CD4-positive, alpha-beta T cell (primary cell): ENCODE measurements at regions not wholly inside any gene's neighbourhood (a gene's known extent, or its start where the extent isn't known, plus 50 kb on each side); places are given as distances from the start of the nearest gene placed in this dataset.

Experiments used
- ATAC-seq: fragments of 200-7000 bp; cut with Tn5 transposase; one replicate; pipeline ENCODE4 v1.10.0; 2022; ENCODE audit warnings: mild to moderate bottlenecking; ENCODE audit not compliant: poor library complexity
- CTCF ChIA-PET: fragments of 350-600 bp; sonication (Branson Sonifier 250); formaldehyde crosslinking; loops from one replicate; lab custom pipeline; 2021; ENCODE audit warnings: antibody characterized with exemption, inconsistent platforms; lab: Charles Lee
- POLR2A ChIA-PET: fragments of 350-600 bp; sonication (Branson Sonifier 250); formaldehyde crosslinking; loops from one replicate; lab custom pipeline; 2021; ENCODE audit warnings: antibody characterized with exemption, inconsistent platforms; lab: Charles Lee
- DNase-seq, 14 experiments: peaks; one replicate each; pipeline ENCODE4 v3.0.0-alpha.2; 2013 to 2020; ENCODE audit warnings: mixed read lengths in 2 of 14
- H3K27ac ChIP-seq, 2 donors: one replicate each; pipeline versions ENCODE4 v1.5.1 to v1.7.0; 2013; ENCODE audit warnings: low read length in 2 of 2, low read depth in 1 of 2, mild to moderate bottlenecking in 1 of 2
- H3K27me3 ChIP-seq, 2 experiments: 1 replicate in 1 of 2; 2 replicates in 1 of 2; pipeline versions ENCODE4 v1.6.1 to v1.7.0; 2013; ENCODE audit warnings: low read length in 2 of 2, control low read depth in 1 of 2, mild to moderate bottlenecking in 1 of 2, moderate library complexity in 1 of 2; ENCODE audit not compliant: insufficient read depth in 2 of 2, control insufficient read depth in 1 of 2
- H3K36me3 ChIP-seq: one replicate; pipeline ENCODE4 v1.6.1; 2013; ENCODE audit warnings: low read length, control low read depth; ENCODE audit not compliant: insufficient read depth
- H3K4me1 ChIP-seq: one replicate; pipeline ENCODE4 v1.6.1; 2013; ENCODE audit warnings: low read length, control low read depth; ENCODE audit not compliant: insufficient read depth
- H3K4me3 ChIP-seq: one replicate; pipeline ENCODE4 v1.5.1; 2013; ENCODE audit warnings: mild to moderate bottlenecking, low read length, moderate library complexity
- H3K9me3 ChIP-seq, 2 experiments: 1 replicate in 1 of 2; 2 replicates in 1 of 2; pipeline versions ENCODE4 v1.6.1 to v1.7.0; 2013; ENCODE audit warnings: low read length in 2 of 2, mild to moderate bottlenecking in 2 of 2, control low read depth in 1 of 2, moderate library complexity in 1 of 2; ENCODE audit not compliant: control insufficient read depth in 1 of 2, insufficient read depth in 1 of 2
- H3K27ac Mint-ChIP-seq: one replicate; pipeline ENCODE4 v1.8.0; 2020; ENCODE audit warnings: mixed read lengths
- H3K27me3 Mint-ChIP-seq: one replicate; pipeline ENCODE4 v1.8.0; 2021; ENCODE audit warnings: mixed read lengths
- H3K36me3 Mint-ChIP-seq: one replicate; pipeline ENCODE4 v1.8.0; 2021; ENCODE audit warnings: low read depth, mixed read lengths
- H3K4me1 Mint-ChIP-seq: one replicate; pipeline ENCODE4 v1.8.0; 2021; ENCODE audit warnings: low read depth, mixed read lengths
- H3K4me3 Mint-ChIP-seq: one replicate; pipeline ENCODE4 v1.8.0; 2020; ENCODE audit warnings: mild to moderate bottlenecking, mixed read lengths
- H3K9me3 Mint-ChIP-seq: one replicate; pipeline ENCODE4 v1.8.0; 2020; ENCODE audit warnings: mixed read lengths
- CTCF ChIP-seq: fragments of 200-600 bp; IDR thresholded peaks from one replicate; pipeline ENCODE4 v1.8.0; 2022; ENCODE audit warnings: antibody characterized with exemption, mild to moderate bottlenecking
- intact Hi-C, 2 experiments: fragments of 100-400 bp; cut with DNase I in 1 of 2; cut with micrococcal nuclease in 1 of 2; formaldehyde crosslinking; loops; one replicate each; pipeline versions ENCODE4 v1.15.1 to v1.9.0; 2023 to 2025; cut with DNase I, micrococcal nuclease

GRCh38 chr2:192877159-192877558, 682.4 kb upstream of the TMEFF2 start:
- ATAC-seq (no peak), DNase-seq (no peak)
- H3K9me3 Mint-ChIP-seq: no peaks in the 10 kb centered on the region
- H3K27me3 Mint-ChIP-seq: no peaks in the 10 kb centered on the region
- H3K4me1 Mint-ChIP-seq: no peaks in the 10 kb centered on the region
- H3K4me3 ChIP-seq: no peak overlapping the region
- no peaks in the 10 kb centered on the region for H3K9me3 ChIP-seq
- CTCF ChIA-PET: no interaction called here
- intact Hi-C loops: no loop called here
- H3K27ac ChIP-seq: no peak overlapping the region
- no peak overlapping the region for H3K4me3 Mint-ChIP-seq
- H3K36me3 Mint-ChIP-seq: no peaks in the 10 kb centered on the region
- no peak overlapping the region for H3K27ac Mint-ChIP-seq
- H3K27me3 ChIP-seq: no peaks in the 10 kb centered on the region
- no peaks in the 10 kb centered on the region for H3K36me3 ChIP-seq
- no peak for TF ChIP-seq CTCF
- H3K4me1 ChIP-seq: no peaks in the 10 kb centered on the region
- POLR2A ChIA-PET: no interaction called here

GRCh38 chr2:192876698-192877097, 682.0 kb upstream of the TMEFF2 start:
- ChIA-PET POLR2A (no interaction called here), CTCF (no interaction called here)
- Histone ChIP-seq H3K9me3 (no peaks in the 10 kb centered on the region), H3K36me3 (no peaks in the 10 kb centered on the region), H3K27me3 (no peaks in the 10 kb centered on the region), H3K4me1 (no peaks in the 10 kb centered on the region), H3K4me3 (no peak overlapping the region), H3K27ac (no peak overlapping the region)
- Mint-ChIP-seq H3K4me3 (no peak overlapping the region), H3K36me3 (no peaks in the 10 kb centered on the region), H3K9me3 (no peaks in the 10 kb centered on the region), H3K27ac (no peak overlapping the region), H3K27me3 (no peaks in the 10 kb centered on the region), H3K4me1 (no peaks in the 10 kb centered on the region)
- intact Hi-C loops: no loop called here
- no peak for TF ChIP-seq CTCF
- DNase-seq: no peak
- no peak for ATAC-seq

GRCh38 chr2:192854706-192855105, 660.0 kb upstream of the TMEFF2 start:
- Mint-ChIP-seq H3K36me3 (no peaks in the 10 kb centered on the region), H3K4me1 (no peaks in the 10 kb centered on the region), H3K4me3 (no peak overlapping the region), H3K9me3 (peaks cover 4% of the 10 kb centered on the region), H3K27ac (no peak overlapping the region), H3K27me3 (no peaks in the 10 kb centered on the region)
- no peaks in the 10 kb centered on the region for H3K4me1 ChIP-seq
- ATAC-seq (no peak), DNase-seq (no peak)
- ChIA-PET CTCF (no interaction called here), POLR2A (no interaction called here)
- H3K4me3 ChIP-seq: no peak overlapping the region
- no peak overlapping the region for H3K27ac ChIP-seq
- H3K9me3 ChIP-seq: peaks cover 0 to 4% of the 10 kb centered on the region in 2 experiments
- H3K27me3 ChIP-seq: no peaks in the 10 kb centered on the region
- intact Hi-C loops: no loop called here
- no peak for TF ChIP-seq CTCF
- H3K36me3 ChIP-seq: no peaks in the 10 kb centered on the region
